HepG2 (cell line): ENCODE measurements at regions not wholly inside any gene's neighbourhood (a gene's known extent, or its start where the extent isn't known, plus 50 kb on each side); places are given as distances from the start of the nearest gene placed in this dataset.

ENCODE experiments used
- CEBPB ChIP-seq: IDR thresholded peaks from 2 replicates; pipeline ENCODE4 v1.6.1; 2011; ENCODE audit warnings: low read depth, low read length, improper control_type of control experiment, borderline replicate concordance
- EZH2 ChIP-seq: conservative IDR thresholded peaks from 2 replicates; pipeline ENCODE4 v1.6.1; 2012; ENCODE audit warnings: mild to moderate bottlenecking, low read depth, low read length, moderate library complexity
- GABPB1 ChIP-seq: IDR thresholded peaks from 2 replicates; pipeline ENCODE4 v1.6.1; 2016; ENCODE audit warnings: mild to moderate bottlenecking, missing genetic modification reagents, moderate library complexity, missing compliant biosample characterization
- KLF11 ChIP-seq: IDR thresholded peaks from 2 replicates; pipeline ENCODE4 v1.6.1; 2016; ENCODE audit warnings: missing compliant biosample characterization
- MBNL3 ChIP-seq: fragments of 250-450 bp; sonication (Bioruptor Pico); conservative IDR thresholded peaks from 2 replicates; pipeline ENCODE4 v1.8.0; 2022; ENCODE audit warnings: mild to moderate bottlenecking, inconsistent platforms
- NFYB ChIP-seq: sonication (generic); formaldehyde crosslinking; IDR thresholded peaks from 2 replicates; pipeline ENCODE4 v1.4.0; 2020; ENCODE audit warnings: missing genetic modification reagents
- SP2 ChIP-seq: sonication (generic); formaldehyde crosslinking; IDR thresholded peaks from 2 replicates; pipeline ENCODE4 v1.5.1; 2020; ENCODE audit warnings: mild to moderate bottlenecking, missing genetic modification reagents
- SRF ChIP-seq: IDR thresholded peaks from 2 replicates; pipeline ENCODE4 v1.6.1; 2011; ENCODE audit warnings: mild to moderate bottlenecking, low read depth, low read length, moderate library complexity
- TARDBP ChIP-seq: sonication (generic); formaldehyde crosslinking; IDR thresholded peaks from 2 replicates; pipeline ENCODE4 v1.8.0; 2022; ENCODE audit warnings: mild to moderate bottlenecking, missing genetic modification reagents
- TF ChIP-seq, protein P1 (sequence below): IDR thresholded peaks from 2 replicates; pipeline ENCODE4 v1.6.1; 2012; ENCODE audit warnings: inconsistent platforms
- TF ChIP-seq, protein P2 (sequence below): sonication (generic); formaldehyde crosslinking; conservative IDR thresholded peaks from 2 replicates; pipeline ENCODE4 v1.4.0; 2020; ENCODE audit warnings: missing genetic modification reagents
- TF ChIP-seq, protein P3 (sequence below): sonication (generic); formaldehyde crosslinking; IDR thresholded peaks from 2 replicates; pipeline ENCODE4 v1.4.0; 2020; ENCODE audit warnings: missing genetic modification reagents
- TF ChIP-seq, protein P4 (sequence below): sonication (generic); formaldehyde crosslinking; IDR thresholded peaks from 2 replicates; pipeline ENCODE4 v1.5.0; 2020; ENCODE audit warnings: mild to moderate bottlenecking, missing genetic modification reagents, moderate library complexity
- TF ChIP-seq, protein P5 (sequence below): sonication (generic); formaldehyde crosslinking; IDR thresholded peaks from 2 replicates; pipeline ENCODE4 v1.4.0; 2020; ENCODE audit warnings: mild to moderate bottlenecking, missing genetic modification reagents

DNA sequence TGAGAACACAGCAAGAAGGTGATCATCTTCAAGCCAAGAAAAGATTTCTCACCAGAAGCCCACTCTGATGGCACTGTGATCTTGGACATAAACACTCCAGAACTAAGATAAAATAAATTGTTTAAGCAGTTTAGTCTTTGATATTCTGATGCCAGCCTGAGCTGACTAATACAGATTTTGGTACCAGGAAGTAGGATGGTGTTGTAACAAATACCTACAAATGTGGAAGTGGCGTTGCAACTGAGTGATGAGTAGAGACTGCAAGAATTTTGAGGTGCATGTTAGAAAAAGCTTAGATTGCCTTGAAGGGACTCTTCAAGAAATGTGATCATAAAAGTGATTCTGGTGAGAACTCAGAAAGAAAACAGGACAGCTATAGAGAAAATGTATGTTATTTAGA, 592.4 kb upstream of the DAB2 start:
- TF ChIP-seq TARDBP (no peak), SRF (no peak), CEBPB (no peak), EZH2 (no peak), NFYB (CRISPR knock-in tag) (no peak), MBNL3 (CRISPR knock-in tag) (no peak), KLF11 (CRISPR knock-in tag) (no peak), SP2 (no peak), GABPB1 (CRISPR knock-in tag) (no peak)
- TF ChIP-seq, protein P1, sequence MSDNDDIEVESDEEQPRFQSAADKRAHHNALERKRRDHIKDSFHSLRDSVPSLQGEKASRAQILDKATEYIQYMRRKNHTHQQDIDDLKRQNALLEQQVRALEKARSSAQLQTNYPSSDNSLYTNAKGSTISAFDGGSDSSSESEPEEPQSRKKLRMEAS = no peak
- TF ChIP-seq, protein P2, sequence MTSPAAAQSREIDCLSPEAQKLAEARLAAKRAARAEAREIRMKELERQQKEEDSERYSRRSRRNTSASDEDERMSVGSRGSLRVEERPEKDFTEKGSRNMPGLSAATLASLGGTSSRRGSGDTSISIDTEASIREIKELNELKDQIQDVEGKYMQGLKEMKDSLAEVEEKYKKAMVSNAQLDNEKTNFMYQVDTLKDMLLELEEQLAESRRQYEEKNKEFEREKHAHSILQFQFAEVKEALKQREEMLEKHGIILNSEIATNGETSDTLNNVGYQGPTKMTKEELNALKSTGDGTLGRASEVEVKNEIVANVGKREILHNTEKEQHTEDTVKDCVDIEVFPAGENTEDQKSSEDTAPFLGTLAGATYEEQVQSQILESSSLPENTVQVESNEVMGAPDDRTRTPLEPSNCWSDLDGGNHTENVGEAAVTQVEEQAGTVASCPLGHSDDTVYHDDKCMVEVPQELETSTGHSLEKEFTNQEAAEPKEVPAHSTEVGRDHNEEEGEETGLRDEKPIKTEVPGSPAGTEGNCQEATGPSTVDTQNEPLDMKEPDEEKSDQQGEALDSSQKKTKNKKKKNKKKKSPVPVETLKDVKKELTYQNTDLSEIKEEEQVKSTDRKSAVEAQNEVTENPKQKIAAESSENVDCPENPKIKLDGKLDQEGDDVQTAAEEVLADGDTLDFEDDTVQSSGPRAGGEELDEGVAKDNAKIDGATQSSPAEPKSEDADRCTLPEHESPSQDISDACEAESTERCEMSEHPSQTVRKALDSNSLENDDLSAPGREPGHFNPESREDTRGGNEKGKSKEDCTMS = no peak
- TF ChIP-seq, protein P3, sequence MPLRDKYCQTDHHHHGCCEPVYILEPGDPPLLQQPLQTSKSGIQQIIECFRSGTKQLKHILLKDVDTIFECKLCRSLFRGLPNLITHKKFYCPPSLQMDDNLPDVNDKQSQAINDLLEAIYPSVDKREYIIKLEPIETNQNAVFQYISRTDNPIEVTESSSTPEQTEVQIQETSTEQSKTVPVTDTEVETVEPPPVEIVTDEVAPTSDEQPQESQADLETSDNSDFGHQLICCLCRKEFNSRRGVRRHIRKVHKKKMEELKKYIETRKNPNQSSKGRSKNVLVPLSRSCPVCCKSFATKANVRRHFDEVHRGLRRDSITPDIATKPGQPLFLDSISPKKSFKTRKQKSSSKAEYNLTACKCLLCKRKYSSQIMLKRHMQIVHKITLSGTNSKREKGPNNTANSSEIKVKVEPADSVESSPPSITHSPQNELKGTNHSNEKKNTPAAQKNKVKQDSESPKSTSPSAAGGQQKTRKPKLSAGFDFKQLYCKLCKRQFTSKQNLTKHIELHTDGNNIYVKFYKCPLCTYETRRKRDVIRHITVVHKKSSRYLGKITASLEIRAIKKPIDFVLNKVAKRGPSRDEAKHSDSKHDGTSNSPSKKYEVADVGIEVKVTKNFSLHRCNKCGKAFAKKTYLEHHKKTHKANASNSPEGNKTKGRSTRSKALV = no peak
- TF ChIP-seq, protein P4, sequence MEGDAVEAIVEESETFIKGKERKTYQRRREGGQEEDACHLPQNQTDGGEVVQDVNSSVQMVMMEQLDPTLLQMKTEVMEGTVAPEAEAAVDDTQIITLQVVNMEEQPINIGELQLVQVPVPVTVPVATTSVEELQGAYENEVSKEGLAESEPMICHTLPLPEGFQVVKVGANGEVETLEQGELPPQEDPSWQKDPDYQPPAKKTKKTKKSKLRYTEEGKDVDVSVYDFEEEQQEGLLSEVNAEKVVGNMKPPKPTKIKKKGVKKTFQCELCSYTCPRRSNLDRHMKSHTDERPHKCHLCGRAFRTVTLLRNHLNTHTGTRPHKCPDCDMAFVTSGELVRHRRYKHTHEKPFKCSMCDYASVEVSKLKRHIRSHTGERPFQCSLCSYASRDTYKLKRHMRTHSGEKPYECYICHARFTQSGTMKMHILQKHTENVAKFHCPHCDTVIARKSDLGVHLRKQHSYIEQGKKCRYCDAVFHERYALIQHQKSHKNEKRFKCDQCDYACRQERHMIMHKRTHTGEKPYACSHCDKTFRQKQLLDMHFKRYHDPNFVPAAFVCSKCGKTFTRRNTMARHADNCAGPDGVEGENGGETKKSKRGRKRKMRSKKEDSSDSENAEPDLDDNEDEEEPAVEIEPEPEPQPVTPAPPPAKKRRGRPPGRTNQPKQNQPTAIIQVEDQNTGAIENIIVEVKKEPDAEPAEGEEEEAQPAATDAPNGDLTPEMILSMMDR (CRISPR knock-in tag) = no peak
- TF ChIP-seq, protein P5, sequence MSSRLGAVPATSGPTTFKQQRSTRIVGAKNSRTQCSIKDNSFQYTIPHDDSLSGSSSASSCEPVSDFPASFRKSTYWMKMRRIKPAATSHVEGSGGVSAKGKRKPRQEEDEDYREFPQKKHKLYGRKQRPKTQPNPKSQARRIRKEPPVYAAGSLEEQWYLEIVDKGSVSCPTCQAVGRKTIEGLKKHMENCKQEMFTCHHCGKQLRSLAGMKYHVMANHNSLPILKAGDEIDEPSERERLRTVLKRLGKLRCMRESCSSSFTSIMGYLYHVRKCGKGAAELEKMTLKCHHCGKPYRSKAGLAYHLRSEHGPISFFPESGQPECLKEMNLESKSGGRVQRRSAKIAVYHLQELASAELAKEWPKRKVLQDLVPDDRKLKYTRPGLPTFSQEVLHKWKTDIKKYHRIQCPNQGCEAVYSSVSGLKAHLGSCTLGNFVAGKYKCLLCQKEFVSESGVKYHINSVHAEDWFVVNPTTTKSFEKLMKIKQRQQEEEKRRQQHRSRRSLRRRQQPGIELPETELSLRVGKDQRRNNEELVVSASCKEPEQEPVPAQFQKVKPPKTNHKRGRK = no peak
